Small intestine (tissue), 7 donors: ENCODE measurements at regions not wholly inside any gene's neighbourhood (a gene's known extent, or its start where the extent isn't known, plus 50 kb on each side); places are given as distances from the start of the nearest gene placed in this dataset.
A peak's percentile ranks its signal among the peaks of the same experiment; 100 is the strongest.

Experiments used
- DNase-seq, 2 donors: peaks; one replicate each; pipeline versions ENCODE4 v3.0.0 to v3.0.0-alpha.2; 2013
- FAIRE-seq: peaks from 2 replicates; lab custom pipeline; 2012; peaks lifted over from hg19 to GRCh38; lab: Jason Lieb, UNC
- H3K27ac ChIP-seq, 3 donors: one replicate each; pipeline ENCODE4 v1.5.1; 2013; ENCODE audit warnings: low read length in 2 of 3, mild to moderate bottlenecking in 2 of 3, control low read depth in 1 of 3, inconsistent platforms in 1 of 3, low read depth in 1 of 3, moderate library complexity in 1 of 3
- H3K27me3 ChIP-seq, 3 donors: one replicate each; pipeline ENCODE4 v1.6.1; 2013; ENCODE audit warnings: low read length in 3 of 3, inconsistent platforms in 1 of 3; ENCODE audit not compliant: control insufficient read depth in 3 of 3, insufficient read depth in 3 of 3
- H3K36me3 ChIP-seq, 3 donors: one replicate each; pipeline ENCODE4 v1.6.1; 2013; ENCODE audit warnings: low read length in 3 of 3, inconsistent platforms in 1 of 3, low read depth in 1 of 3, mild to moderate bottlenecking in 1 of 3, moderate library complexity in 1 of 3; ENCODE audit not compliant: control insufficient read depth in 3 of 3, insufficient read depth in 2 of 3
- H3K4me1 ChIP-seq, 3 donors: one replicate each; pipeline ENCODE4 v1.6.1; 2013; ENCODE audit warnings: low read length in 2 of 3, inconsistent platforms in 1 of 3, low read depth in 1 of 3, mild to moderate bottlenecking in 1 of 3, moderate library complexity in 1 of 3; ENCODE audit not compliant: control insufficient read depth in 3 of 3, insufficient read depth in 2 of 3
- H3K4me3 ChIP-seq, 3 donors: one replicate each; pipeline ENCODE4 v1.5.1; 2013; ENCODE audit warnings: low read length in 3 of 3, control low read depth in 1 of 3, inconsistent platforms in 1 of 3, low read depth in 1 of 3, mild to moderate bottlenecking in 1 of 3, moderate library complexity in 1 of 3
- H3K9me3 ChIP-seq, 2 donors: one replicate each; pipeline ENCODE4 v1.6.1; 2013; ENCODE audit warnings: low read depth in 1 of 2, low read length in 1 of 2; ENCODE audit not compliant: control insufficient read depth in 2 of 2, insufficient read depth in 1 of 2
- WGBS, 3 donors: extraction: QIAGEN DNeasy Blood & Tissue Kit; methylation state at CpG; one replicate each; pipeline ENCODE4 v1.1.7; 2013; 5-methylcytosine and 5-hydroxymethylcytosine counted together
- donor health status: healthy with polysubstance abuse.
- donor health status: control.
- donor health status: control.
- donor health status: Bipolar disorder and iron deficiency.
- donor health status: healthy.

GRCh38 chr10:69693886-69694285, 63.8 kb downstream of the FAM241B start:
- FAIRE-seq: no peak
- Histone ChIP-seq H3K9me3 (peaks cover 0 to 2% of the 10 kb centered on the region in 2 donors), H3K4me3 (no peak overlapping the region)

DNA sequence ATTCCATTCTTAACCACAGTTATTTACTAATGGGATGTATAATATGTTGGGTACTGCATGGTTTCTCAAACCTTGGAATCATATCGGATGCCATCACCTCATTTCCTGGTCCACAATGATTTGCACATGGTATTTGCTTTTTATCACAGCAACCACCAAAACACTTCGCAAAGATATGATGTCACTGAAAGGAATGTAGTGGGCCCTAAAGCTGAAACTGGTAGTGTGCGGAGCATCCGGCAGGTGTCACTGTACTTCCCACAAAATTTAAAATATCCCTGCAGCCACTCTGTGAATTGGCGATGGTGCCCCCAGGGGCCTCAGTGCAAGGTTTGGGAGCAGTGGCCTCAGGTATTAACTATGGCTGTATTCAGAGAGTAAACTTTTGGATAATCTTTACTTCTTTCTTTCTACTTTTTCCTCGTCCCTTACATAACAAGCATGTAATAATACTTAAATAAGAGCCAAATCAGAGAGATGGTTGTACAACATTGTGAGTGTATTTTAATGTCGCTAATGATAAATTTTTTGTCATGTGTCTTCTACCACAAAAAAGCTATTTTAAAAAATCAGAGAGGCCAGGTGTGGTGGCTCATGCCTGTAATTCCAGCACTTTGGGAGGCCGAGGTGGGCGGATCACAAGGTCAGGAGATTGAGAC, 66.2 kb downstream of the FAM241B start:
- peak; percentile 50 to 73 for DNase-seq
- Histone ChIP-seq H3K4me3 (no peak overlapping the region), H3K36me3 (no peaks in the 10 kb centered on the region), H3K4me1 (no peaks in the 10 kb centered on the region), H3K27ac (no peak overlapping the region), H3K9me3 (no peaks in the 10 kb centered on the region), H3K27me3 (peaks cover 0 to 2% (median 0%) of the 10 kb centered on the region in 3 donors)
- FAIRE-seq: no peak
- 59 to 67% (median 64%) methylated on average over 9 of the region's 9 CpGs for WGBS, 3 donors

More at GRCh38 chr10:69693886-69694285, 63.8 kb downstream of the FAM241B start:
- Histone ChIP-seq H3K27me3 (peaks cover 0 to 4% (median 0%) of the 10 kb centered on the region in 3 donors), H3K4me1 (no peaks in the 10 kb centered on the region), H3K36me3 (no peaks in the 10 kb centered on the region), H3K27ac (no peak overlapping the region)
- no peak for DNase-seq

DNA sequence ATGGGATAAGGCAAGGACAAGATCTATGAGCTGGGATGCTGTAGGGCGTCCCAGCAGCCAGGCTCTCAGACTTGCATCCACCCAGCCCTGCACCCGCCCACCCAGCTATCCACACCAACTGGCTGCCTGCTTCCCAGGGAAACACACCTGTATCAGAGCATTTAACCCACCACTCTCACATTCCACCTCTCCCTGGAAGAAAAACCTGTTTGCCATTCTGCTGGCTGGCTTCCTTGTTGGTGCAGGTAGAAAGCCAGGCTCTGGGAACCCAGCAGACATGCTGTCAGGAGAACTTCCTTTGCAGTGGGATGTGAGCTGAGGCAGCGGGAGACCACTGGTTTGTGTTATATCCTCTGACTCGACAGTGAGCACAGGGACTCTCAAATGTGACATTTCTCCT, 67.0 kb downstream of the FAM241B start:
- Histone ChIP-seq H3K4me3 (no peak overlapping the region), H3K4me1 (no peaks in the 10 kb centered on the region), H3K9me3 (no peaks in the 10 kb centered on the region), H3K36me3 (no peaks in the 10 kb centered on the region), H3K27me3 (peaks cover 0 to 4% (median 0%) of the 10 kb centered on the region in 3 donors), H3K27ac (no peak overlapping the region)
- 54 to 77% (median 64%) methylated on average over 4 of the region's 4 CpGs for WGBS, 3 donors
- DNase-seq (no peak), FAIRE-seq (no peak)

- H3K9me3 ChIP-seq: peaks cover 0 to 4% of the 10 kb centered on the region in 2 donors
- FAIRE-seq: no peak
- no peaks in the 10 kb centered on the region for H3K4me1 ChIP-seq
- H3K4me3 ChIP-seq: no peak overlapping the region
- H3K27ac ChIP-seq: no peak overlapping the region
- H3K27me3 ChIP-seq: peaks cover 0 to 12% (median 0%) of the 10 kb centered on the region in 3 donors
- no peak for DNase-seq
- no peaks in the 10 kb centered on the region for H3K36me3 ChIP-seq
- WGBS, 3 donors: 50 to 76% (median 57%) methylated on average over 3 of the region's 3 CpGs
These were observed 73.2 kb downstream of the FAM241B start for GRCh38 chr10:69703256-69703655.

DNA sequence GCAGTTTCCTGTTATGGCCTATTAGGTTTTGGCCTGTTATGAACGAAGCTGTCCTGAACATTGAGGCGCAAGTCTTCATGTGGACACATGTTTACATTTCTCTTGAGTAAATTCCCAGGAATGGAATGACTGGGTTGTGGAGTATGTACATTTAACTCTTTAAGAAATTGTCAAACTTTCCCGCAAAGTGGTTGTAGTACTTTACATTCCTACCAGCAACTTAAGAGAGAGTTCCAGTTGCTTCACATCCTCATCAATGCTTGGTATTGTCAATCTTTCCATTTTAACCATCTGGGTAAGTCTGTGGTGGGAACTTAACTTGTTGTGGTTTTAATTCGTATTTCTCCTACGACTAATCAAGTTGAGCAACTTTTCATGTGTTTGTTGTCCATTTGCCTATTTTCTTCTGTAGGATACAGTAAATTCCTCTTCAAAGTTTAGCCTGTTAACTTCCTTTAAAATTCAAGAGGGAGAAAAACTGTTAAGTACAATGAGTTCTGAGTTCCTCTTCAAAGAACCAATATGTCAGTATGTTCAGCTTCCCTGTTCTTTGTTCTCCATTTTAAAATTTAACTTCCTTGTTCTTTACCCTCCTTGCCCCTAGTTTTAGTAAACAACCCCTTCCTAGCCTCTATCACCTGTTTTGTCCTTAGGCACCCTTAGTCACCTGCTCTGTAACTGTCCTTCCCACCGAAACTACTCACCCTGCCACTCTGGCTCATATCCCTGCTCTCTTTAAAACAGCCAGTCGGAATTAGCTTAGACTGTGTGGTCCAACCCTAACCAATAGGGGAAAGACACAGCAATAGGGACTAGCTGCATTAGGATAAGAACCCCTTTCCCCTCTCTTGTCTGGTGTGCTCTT, 74.0 kb downstream of the FAM241B start:
- WGBS, 3 donors: 65 to 74% (median 66%) methylated on average over 7 of the region's 7 CpGs
- no peak for DNase-seq
- no peaks in the 10 kb centered on the region for H3K36me3 ChIP-seq
- peaks cover 0 to 7% of the 10 kb centered on the region in 2 donors for H3K9me3 ChIP-seq
- H3K4me1 ChIP-seq: no peaks in the 10 kb centered on the region
- peaks cover 0 to 12% (median 0%) of the 10 kb centered on the region in 3 donors for H3K27me3 ChIP-seq
- no peak overlapping the region for H3K27ac ChIP-seq
- no peak overlapping the region for H3K4me3 ChIP-seq
- FAIRE-seq: no peak

GRCh38 chr10:69709366-69709941, 79.4 kb downstream of the FAM241B start:
- H3K4me3 ChIP-seq: no peak overlapping the region
- H3K27me3 ChIP-seq: peaks cover 0 to 5% (median 0%) of the 10 kb centered on the region in 3 donors
- DNase-seq (no peak), FAIRE-seq (no peak)
- H3K4me1 ChIP-seq: peaks cover 0 to 5% (median 0%) of the 10 kb centered on the region in 3 donors
- H3K9me3 ChIP-seq: peaks cover 0 to 7% of the 10 kb centered on the region in 2 donors
- H3K36me3 ChIP-seq: no peaks in the 10 kb centered on the region
- no peak overlapping the region for H3K27ac ChIP-seq
- WGBS, 3 donors: 72 to 76% (median 76%) methylated on average over 7 of the region's 7 CpGs

- Histone ChIP-seq H3K4me1 (peaks cover 0 to 5% (median 0%) of the 10 kb centered on the region in 3 donors), H3K27ac (no peak overlapping the region), H3K9me3 (peaks cover 0 to 7% of the 10 kb centered on the region in 2 donors), H3K36me3 (no peaks in the 10 kb centered on the region), H3K27me3 (peaks cover 0 to 3% (median 0%) of the 10 kb centered on the region in 3 donors), H3K4me3 (no peak overlapping the region)
- peak; percentile 34 to 45 for DNase-seq
- WGBS, 3 donors: 68 to 77% (median 70%) methylated on average over 9 of the region's 9 CpGs
- FAIRE-seq: no peak
These were observed 80.2 kb downstream of the FAM241B start for GRCh38 chr10:69710008-69710888.
